HG02870 (cell line): ENCODE measurements at regions not wholly inside any gene's neighbourhood (a gene's known extent, or its start where the extent isn't known, plus 50 kb on each side); places are given as distances from the start of the nearest gene placed in this dataset.

Experiments used
- ATAC-seq: cut with Tn5 transposase; IDR thresholded peaks from one replicate; pipeline ENCODE4 v1.9.1; 2021; ENCODE audit warnings: mild to moderate bottlenecking, moderate library complexity; ENCODE audit not compliant: unreplicated experiment

DNA sequence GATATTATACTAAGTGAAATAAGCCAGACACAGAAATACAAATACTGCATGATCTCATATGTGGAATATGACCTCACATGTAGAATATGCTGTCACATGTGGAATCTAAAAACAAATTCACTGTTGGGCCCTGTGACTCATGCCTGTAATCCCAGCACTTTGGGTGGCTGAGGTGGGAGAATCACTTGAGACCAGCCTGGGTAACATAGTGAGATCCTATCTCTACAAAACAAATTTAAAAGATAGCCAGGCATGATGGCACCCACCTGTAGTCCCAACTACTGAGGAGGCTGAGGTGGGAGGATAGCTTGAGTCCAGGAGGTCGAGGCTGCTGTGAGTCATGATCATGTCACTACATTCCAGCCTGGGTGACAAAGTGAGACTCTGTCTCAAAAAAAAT lies 160.3 kb downstream of the PTEN start:
- no peak for ATAC-seq

DNA sequence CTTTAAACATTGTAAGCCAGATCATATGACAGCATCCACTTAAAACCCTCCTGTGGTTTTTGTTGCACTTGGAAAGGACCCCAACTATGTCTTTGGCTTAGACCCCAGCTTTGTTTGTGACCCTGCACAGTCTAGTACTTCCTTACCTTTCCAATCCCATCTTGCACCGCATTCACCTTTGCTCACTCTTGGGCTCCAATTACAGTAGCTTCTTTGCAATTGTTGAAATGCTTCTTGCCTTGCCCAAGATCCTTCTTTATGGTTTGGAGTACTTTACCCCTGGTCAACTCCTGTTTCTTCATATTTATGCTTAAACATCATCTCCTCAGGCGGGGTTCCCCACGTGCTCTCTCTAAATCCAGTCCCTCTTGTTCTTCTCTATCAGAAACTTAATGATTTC lies 162.6 kb downstream of the PTEN start:
- no peak for ATAC-seq

DNA sequence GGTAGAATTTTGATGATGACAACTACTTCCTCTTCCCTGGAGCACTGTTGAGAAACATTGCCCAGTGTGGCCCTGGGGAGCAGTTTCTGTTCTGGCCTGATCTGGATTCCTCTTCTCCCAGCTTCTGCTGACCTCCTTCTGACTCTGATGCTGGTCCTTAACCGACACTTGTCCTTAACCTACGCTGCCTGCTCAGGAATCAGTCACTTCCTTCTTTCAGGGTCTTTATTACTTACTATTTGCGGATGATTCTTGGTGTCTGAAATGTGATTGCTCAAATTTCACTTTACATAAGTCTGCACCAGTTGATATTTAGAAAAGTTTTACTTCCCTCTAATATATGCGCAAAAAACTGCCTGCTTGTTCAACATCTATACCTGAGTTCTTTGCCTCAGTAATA lies 164.1 kb downstream of the PTEN start:
- ATAC-seq: peak; percentile 84

DNA sequence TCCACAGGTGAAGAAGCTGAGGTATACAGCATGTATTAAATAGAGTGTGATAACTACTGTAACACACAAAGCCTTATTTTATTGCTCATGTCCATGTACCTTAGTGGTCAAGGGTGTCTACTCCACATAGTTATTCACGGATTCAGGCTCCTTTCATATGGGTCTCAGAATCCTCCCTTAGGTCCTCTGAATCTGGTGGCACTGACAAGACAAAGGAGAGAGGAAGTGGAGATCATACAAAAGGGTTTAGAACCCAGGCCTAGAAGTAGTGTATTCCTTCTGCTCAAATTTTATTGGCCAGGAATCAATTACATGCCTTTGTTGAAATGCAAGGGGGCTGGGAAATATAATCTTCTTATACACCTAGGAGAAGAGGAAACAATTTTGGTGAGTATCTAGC lies 164.6 kb downstream of the PTEN start:
- no peak for ATAC-seq

DNA sequence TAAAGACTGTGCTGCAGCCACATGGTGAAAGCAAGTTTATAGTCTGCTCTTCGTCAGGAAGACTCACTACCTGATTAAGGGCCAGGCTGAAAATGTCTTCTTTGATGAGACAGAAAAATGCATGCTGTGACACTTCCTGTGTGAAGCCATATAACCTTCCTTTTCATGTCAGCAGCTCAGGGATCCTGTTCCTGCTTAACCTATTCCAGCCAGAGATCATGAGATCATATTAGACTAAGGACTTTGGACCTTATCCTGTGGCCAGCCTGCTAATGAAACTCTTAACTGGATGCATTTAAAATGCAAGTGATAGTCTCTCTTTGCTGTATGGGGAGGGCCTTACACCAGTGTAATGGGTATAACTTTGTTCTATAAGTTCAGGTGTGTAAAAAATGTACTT lies 165.2 kb downstream of the PTEN start:
- no peak for ATAC-seq

DNA sequence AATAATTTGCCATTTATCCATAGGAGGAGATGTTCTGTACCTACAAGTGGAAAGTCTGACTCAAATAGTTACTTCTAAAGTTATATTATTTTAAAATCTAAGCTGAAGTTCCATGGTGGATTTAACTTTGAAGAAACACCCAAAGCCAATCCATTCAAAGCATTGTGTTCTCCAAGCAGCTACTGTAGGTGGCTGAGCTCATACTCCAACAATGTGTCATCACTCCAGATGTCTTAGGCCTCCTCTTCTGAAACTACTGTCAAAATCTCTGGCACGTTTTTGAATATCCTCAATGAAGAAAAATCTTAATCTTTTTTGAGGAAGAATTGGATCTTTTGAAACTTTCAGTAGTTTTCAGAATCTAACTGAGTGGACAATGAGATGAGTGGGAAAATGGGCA lies 169.1 kb downstream of the PTEN start:
- ATAC-seq: no peak

DNA sequence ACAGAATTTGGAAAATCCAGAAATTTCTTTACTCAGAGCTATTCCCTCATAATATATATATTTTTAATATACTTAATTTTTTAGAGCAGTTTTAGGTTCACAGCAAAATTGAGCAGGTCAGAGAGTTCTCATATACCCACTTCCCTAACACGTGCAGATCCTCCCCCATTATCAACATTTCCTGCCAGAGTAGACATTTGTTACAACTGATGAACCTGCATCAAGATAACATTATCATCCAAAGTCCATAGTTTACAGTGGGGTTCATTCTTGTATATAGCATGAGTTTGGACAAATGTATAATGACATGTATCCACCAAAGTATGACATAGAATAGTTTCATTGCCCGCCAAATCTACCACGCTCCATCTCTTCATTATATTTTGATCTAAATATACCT lies 170.0 kb downstream of the PTEN start:
- no peak for ATAC-seq

DNA sequence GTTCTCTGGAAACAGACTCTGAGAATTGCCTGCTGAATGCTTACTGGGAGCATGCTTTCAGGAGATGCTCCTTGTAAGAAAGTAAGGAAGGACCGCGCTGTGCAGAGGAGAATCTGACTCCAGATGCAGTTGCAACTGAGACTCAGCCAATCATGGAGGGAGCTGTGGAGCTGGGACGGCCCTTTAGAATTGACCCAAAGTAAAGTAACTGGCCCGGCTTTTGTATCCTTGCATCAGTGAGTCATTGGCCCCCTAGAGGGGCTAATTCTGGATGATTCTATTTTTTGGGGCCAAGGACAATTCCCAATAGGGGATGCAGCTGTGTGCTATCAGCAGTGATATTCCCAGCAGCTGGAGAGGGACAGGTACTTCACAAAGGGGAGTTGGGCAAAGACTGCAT lies 170.4 kb downstream of the PTEN start:
- no peak for ATAC-seq

DNA sequence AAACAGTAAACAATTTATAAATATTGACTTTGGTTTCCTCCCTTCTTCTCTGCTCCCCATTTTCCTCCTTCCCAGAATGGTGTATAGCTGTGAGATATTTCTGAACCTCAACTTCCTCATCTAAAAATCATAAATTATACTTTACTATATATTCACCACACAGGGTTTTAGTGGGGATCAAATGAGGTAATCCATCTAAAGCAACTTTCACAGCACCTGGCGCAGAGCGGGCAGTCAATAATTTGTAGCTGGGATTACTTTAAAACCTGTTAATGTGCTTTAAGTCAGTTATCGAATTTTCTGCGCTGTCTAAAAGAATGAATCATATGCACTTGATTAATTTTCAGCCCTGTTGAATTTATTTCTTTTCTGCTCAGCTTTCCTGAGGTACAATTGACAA lies 172.7 kb downstream of the PTEN start:
- no peak for ATAC-seq

DNA sequence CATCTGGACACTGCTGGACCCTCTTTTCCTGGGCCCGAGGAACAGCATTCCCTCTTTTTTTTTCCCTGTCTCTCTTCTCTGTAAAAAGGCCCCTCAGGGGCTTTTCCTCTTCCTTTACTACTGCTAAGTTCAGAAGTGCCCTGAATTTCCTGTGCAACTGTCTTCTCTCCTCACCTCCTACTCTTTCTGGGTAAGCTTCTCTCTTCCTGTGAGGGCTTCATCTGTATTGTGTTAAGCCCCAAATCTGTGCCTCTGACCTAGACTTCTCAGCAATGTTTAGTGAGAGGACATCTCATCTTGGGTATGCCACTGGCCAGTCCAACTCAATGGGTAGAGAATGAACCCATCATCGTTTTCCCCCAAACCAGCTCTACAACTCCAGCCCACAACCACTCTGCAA lies 174.2 kb downstream of the PTEN start:
- ATAC-seq: no peak

DNA sequence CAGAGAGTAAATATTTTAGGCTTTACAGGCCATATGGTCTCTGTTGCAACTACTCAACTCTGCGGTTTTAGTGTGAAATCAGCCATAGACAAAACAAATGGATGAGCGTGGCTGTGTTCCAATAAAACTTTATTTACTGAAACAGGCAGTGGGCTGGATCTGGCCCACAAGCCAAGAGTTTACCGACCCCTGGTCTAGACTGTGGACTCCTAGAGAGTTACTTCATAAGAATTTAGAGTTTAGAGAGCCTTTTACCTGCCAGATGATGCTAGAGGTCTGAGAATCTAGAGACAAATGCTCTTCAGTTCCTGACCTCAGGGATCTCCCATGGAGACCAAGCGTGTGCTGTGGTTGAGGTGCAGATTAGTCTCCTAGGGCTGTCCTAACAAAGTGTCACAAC lies 174.8 kb downstream of the PTEN start:
- no peak for ATAC-seq

DNA sequence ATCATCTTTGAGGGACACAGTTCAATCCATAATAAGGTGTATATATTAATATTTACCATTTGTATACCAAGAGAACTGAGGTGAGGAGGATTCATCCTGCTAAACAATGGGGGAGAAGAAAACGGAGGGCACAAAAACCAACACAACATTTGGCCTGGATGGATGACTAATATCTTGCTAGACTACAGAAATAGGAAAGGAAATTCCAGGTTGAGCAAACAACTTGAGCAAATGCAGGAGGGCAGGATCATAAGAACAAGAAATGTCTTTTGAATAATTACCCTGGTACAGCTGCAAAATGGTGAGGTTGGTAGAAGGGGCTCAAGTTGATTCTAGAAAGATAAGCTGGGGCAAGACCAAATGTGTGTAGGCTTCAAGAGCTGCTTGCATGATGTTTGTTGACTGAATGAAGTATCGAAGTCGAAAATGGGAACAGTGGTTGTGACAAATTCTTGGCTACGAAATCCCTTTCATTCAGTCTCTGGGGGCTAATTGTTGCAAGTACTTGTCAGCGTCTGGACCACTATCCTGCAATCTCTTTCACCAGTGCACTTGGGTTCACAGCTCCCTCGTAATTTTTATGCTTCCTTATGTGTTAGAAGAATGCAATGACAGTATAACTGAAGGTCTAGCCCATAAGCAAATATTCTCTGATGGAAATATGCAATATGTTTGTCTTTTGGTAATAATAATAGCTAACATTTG lies 176.2 kb downstream of the PTEN start:
- no peak for ATAC-seq

DNA sequence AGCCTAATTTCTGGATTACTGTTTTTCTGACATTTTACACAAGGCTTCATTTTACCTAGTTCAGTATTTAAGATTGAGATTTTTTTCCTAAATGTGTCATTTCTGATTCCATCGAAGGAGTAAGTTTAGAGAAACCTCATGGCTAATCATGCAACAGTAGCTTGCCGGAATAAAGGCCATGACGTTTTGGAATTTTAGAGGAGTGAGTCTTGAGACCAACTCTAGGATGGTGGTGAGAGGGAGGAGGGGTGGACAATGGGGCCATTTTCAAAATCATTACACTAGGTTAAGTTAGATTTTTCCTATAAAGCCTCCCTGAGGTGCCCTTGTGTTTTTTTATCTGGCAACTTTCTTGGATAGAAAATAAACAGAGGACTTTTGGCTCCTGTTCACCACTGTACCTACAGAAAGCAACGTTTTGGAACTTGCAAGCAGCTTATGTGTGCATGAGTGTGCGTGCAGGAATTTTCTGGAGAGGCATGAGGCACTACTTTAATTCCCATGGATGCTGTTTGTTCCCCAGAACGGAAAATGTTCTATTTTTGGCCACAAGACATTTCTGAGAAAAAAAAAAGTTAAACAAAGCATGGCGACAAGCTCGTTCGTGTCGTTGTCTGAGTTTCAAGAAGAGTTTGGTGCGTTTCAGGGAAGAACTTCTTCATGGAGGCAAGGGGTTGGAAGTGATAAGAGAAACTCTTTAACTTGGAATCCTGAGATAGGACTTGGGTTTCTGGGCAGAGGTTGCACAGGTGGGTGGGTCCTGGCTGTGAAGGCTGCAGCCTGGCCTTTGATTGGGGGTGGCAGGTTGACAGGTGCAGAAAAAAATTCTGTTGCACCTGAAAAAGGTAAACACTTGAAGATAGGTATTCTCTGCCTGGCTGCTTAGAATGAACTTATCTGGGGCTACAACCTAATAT lies 178.1 kb downstream of the PTEN start:
- ATAC-seq: no peak

DNA sequence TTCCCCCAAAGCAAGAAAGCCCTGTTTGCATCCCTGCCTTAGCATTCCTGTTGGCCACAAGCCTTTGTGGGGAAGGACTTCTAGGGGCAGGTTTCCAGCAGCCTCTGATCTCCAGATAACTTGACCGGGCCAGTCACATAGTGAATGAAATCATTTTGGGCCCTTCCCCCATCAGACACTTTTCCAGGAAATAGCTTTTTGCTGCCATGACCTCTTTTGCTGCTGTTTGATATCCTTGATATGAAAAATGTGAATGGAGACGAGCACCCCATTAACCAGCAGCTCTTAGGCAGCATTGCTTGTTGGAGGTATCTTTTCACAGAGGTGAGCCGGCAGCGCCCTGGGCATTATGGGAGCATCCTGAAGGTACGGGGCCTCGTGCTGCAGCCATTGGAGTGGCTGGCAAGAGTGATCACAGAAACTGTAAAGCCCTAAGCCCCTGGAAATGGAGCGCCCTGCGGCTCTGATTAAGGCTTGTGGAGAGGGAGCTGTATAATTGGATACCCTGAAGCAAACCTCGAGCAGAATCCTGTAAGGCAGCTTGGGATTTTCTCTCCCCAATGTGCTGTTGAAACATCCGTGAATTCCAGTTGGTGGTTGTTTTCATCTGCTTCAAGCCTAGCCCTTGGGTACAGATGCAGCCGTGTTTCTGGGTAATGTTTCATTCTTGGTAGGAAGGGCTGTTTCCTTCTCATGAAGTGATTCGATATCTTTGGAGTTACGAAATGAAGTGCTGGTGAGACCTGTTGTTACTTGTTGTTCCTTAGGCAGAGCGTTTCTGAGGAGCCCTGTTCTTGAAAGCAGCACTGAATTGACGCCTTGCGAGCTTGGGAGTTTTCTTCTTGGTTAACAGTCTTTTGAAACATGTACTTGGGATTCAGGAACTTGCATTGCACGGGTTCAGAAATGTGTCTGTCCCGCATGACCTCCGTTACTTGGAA lies 179.0 kb downstream of the PTEN start:
- ATAC-seq: no peak

DNA sequence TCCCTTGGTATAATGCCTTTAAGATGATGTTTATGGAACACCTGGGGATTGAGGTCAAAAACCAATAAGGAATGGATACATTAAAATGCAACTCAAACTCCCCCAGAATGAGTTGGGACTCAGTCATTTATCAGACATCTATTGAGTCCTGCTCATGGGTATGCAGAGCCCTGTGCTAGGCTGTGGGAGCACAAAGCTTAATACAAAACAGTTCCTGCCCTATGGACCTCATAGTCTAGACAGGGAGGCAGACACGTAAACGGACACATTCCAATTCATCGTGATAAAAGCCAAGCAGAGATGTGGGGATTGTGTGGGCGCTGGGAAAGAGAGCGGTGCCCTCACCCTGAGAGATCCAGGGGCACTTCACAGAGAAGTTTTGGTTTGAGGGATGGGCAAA lies 181.7 kb downstream of the PTEN start:
- no peak for ATAC-seq

DNA sequence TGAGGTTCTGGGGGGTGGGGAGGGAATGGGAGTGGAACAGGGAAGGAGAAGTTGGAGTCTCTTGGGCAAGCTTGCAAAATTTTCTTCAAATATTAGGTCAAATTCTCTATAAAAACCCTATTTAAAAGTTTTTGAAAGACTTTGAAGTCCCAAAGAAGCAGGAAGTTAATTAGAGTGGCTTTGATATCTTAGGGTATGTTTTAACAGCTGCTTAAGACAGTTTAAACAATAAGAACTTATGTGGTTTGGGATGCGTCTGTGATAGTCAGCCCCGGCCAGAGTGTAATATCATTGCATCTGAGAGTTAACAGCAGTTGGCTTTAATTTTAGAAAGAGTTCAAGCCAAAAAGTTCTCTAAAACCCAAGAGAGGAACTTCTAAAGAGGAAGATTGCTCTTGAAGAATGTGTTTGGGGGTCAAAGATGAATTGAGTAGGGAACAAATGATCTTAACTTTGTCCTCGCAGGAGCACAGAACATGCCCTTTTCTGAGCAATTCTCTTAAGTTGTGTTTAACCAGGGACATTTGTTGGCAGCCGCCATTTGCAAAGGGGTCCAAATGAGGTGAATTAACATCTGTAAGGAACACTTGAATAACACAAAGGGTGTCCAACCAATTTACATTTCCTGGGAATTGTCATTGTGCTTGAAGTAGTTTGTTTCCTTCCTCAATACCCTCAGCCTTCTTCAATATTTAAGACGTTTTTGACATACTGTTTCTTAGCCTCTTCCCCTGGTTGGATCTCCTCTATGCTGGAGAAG lies 182.4 kb downstream of the PTEN start:
- no peak for ATAC-seq

DNA sequence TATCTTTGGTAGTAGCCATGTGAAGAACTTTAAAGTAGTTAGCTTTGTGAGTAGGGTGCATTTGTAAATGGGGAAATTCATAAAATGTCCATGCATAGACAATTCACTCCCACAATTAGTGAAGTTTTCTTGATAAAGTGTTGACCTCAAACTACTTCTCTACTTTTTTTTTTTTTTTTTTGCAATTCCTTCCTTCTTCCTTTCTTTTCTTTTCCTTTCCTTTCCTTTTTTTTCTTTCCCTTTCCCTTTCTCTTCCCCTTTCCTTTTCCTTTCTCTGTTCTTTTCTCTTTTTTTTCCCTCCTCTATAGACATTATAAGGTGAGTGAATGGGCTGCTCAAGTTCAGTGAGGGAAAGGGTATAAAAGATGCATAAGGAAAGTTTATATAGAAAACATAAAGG lies 184.2 kb downstream of the PTEN start:
- ATAC-seq: no peak

DNA sequence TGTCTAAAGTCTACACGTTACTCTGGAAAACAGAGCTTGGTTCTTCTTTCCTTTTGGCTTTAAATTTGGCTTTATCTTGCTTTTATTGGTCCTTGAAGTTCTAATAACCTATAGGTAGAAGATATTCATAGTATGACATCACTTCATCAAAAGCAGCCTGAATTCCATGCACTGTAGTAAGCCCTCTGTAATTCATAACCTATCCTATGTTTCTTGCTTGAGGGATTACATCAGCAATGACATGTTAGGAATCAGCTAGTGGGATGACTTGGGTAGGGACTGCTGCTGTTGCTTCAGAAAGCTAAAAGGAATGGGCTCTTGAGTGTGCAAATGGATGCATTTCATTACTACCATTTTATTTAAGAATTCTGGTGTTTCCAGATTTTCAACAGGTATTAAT lies 184.9 kb downstream of the PTEN start:
- ATAC-seq: no peak

DNA sequence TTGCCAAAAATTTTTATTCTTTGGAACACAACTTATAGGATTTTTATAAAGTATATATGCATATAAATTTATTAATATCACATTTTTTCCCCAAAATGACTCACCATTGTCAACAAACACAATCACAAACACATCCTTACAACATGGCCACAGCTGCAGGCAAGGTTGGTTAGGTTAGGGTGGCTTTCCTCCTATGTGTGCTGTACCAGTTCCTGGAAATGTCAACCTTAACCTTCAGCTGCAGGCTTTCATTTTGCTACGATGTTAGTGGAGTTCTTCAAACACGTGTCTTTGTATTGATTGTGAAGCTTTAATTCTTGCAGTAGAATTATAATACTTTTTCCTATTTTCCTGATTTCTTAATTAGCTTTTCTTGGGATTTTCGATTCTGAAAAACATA lies 185.8 kb downstream of the PTEN start:
- no peak for ATAC-seq

DNA sequence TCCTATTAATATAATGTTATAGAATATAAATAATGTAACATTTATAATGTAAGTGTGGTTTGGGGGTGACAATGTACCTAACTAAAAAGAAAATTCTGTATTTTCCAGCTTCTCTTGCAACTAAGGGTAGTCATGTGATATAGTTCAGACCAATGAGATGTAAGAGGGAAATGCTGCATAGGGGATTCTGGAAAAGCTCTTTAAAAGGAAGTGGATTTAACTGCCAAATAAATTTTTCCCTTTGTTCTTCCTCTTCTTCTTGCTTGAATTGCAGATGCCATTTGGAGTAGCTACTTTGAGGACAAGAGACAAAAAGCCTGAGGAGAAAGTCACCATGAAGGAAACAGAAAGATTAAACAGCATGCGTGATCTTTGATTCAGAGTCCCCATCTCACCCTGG lies 194.3 kb downstream of the PTEN start:
- ATAC-seq: no peak

DNA sequence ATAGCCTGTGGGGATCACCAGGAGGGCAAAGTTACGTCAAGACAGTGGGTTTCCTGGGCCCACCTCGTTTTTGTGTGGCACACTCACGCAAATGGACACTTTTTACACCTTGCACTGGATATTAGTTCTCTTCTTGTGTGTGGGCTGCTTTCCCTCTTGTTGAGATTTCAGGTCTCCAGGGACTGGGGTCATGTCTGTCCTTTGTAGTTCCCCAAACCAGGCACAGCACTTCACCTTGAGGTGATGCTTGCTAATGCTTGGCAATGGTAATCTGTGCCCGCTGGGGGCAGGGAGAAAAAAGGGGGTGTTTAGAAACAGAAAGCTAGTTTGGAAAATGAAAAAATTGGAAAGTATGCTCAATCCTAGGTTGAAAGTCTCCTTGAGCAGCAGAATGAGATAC lies 195.3 kb downstream of the PTEN start:
- ATAC-seq: no peak
